ENCODE measurements at regions not wholly inside any gene's neighbourhood (a gene's known extent, or its start where the extent isn't known, plus 50 kb on each side); places are given as distances from the start of the nearest gene placed in this dataset.

GRCh38 chr9:116087751-116088194, 65.8 kb upstream of the PAPPA start:
- no peaks in the 10 kb centered on the region for H3K27me3 Mint-ChIP-seq
- peaks cover 4% of the 10 kb centered on the region for H3K9me3 Mint-ChIP-seq
- H3K4me3 Mint-ChIP-seq: no peak overlapping the region
- no peaks in the 10 kb centered on the region for H3K36me3 Mint-ChIP-seq
- H3K27ac Mint-ChIP-seq: no peak overlapping the region
- no peak for ATAC-seq
- no peaks in the 10 kb centered on the region for H3K4me1 Mint-ChIP-seq

- Mint-ChIP-seq H3K27ac (no peak overlapping the region), H3K9me3 (peaks cover 4% of the 10 kb centered on the region), H3K36me3 (no peaks in the 10 kb centered on the region), H3K4me1 (no peaks in the 10 kb centered on the region), H3K4me3 (no peak overlapping the region), H3K27me3 (no peaks in the 10 kb centered on the region)
- ATAC-seq: no peak
These were observed 65.2 kb upstream of the PAPPA start for GRCh38 chr9:116088396-116088795.

GRCh38 chr9:116090030-116090770, 63.4 kb upstream of the PAPPA start:
- Mint-ChIP-seq H3K9me3 (peaks cover 4% of the 10 kb centered on the region), H3K4me3 (no peak overlapping the region), H3K27ac (no peak overlapping the region), H3K27me3 (no peaks in the 10 kb centered on the region), H3K36me3 (no peaks in the 10 kb centered on the region), H3K4me1 (no peaks in the 10 kb centered on the region)
- ATAC-seq: no peak

DNA sequence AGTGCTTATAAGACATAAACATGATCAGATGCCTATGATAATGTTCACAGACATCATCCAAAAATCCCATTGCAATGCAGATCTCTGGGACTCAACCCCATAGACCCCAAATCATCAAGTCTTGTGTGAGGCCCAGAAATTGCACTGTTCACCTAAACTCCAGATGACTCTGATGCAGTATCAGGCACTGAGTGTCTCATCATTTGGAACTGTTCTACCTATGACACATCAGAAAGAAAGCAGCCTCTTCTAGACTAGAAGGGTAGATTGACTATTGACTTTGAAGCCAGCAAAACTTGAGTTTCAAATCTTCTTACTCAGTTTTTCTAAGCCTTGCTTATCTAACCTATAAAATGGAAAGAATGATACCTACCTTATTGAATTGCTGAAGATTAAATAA, 58.7 kb upstream of the PAPPA start:
- ATAC-seq: no peak
- no peak overlapping the region for H3K27ac Mint-ChIP-seq
- H3K27me3 Mint-ChIP-seq: no peaks in the 10 kb centered on the region
- peaks cover 6% of the 10 kb centered on the region for H3K9me3 Mint-ChIP-seq
- no peaks in the 10 kb centered on the region for H3K4me1 Mint-ChIP-seq
- no peak overlapping the region for H3K4me3 Mint-ChIP-seq
- H3K36me3 Mint-ChIP-seq: no peaks in the 10 kb centered on the region

DNA sequence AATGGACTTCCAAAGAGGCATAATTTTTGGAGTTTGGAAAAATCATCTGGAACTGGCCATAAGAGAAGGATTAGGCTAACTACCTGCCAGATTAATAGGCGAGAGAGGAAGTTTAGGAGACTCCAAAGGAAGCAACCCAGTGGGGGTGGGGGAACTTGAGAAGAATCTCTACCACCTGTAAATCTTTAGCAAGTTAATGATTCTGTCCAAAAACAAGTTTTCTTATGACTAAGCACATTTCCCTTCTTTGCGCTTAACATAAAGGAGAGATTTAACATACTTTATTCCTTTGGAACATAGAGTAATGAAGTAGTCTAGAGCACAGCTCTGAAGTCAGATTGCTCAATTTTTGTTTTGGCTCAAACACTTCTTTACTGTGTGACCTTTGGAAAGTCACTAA, 58.2 kb upstream of the PAPPA start:
- H3K36me3 Mint-ChIP-seq: no peaks in the 10 kb centered on the region
- H3K4me1 Mint-ChIP-seq: no peaks in the 10 kb centered on the region
- no peak overlapping the region for H3K4me3 Mint-ChIP-seq
- no peak overlapping the region for H3K27ac Mint-ChIP-seq
- H3K9me3 Mint-ChIP-seq: peaks cover 6% of the 10 kb centered on the region
- ATAC-seq: no peak
- H3K27me3 Mint-ChIP-seq: no peaks in the 10 kb centered on the region

- H3K9me3 Mint-ChIP-seq: peaks cover 6% of the 10 kb centered on the region
- ATAC-seq: no peak
- H3K4me1 Mint-ChIP-seq: no peaks in the 10 kb centered on the region
- no peaks in the 10 kb centered on the region for H3K27me3 Mint-ChIP-seq
- H3K4me3 Mint-ChIP-seq: no peak overlapping the region
- H3K36me3 Mint-ChIP-seq: no peaks in the 10 kb centered on the region
- H3K27ac Mint-ChIP-seq: no peak overlapping the region
These were observed 57.5 kb upstream of the PAPPA start for GRCh38 chr9:116096046-116096445.

DNA sequence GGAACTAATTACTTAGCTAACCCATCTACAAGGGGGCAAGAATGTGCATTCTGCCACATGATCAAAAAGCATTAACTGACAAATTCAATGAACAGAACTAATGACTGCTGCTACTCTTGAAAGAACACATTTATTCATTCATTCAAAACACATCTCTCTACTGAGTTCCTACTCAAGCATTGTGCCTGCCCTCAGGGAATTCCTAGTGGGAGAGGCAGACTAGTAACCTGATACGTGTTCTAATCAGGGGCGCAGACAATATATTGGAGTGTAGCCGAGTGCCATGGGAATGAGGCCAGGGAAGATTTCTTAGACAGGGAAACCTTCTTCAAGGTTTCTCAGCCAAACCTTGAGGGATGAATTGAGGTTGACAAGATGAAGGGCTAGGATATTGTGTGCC, 56.7 kb upstream of the PAPPA start:
- H3K27me3 Mint-ChIP-seq: no peaks in the 10 kb centered on the region
- no peak for ATAC-seq
- H3K4me1 Mint-ChIP-seq: no peaks in the 10 kb centered on the region
- H3K4me3 Mint-ChIP-seq: no peak overlapping the region
- peaks cover 6% of the 10 kb centered on the region for H3K9me3 Mint-ChIP-seq
- H3K27ac Mint-ChIP-seq: no peak overlapping the region
- no peaks in the 10 kb centered on the region for H3K36me3 Mint-ChIP-seq

DNA sequence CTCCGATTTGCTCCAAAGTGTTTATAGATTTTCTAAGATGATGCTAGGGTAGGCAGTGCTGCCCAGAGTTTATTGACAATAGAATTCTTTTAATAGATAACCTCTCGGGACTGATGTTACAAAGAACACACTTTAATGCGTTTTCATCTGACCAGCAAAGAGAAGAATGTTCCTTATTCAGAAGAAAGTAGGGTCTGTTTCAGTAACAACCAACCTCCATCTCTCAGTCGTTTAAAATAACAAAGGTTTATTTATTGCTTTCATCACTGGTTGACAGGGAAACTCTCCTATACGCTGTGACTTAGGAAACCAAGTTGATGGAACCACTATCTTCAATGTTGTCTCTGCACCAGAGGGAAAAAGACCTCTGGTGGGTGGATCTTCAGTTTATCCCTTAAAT, 55.1 kb upstream of the PAPPA start:
- Mint-ChIP-seq H3K9me3 (peaks cover 6% of the 10 kb centered on the region), H3K4me3 (no peak overlapping the region), H3K36me3 (no peaks in the 10 kb centered on the region), H3K27ac (no peak overlapping the region), H3K27me3 (no peaks in the 10 kb centered on the region), H3K4me1 (no peaks in the 10 kb centered on the region)
- no peak for ATAC-seq

DNA sequence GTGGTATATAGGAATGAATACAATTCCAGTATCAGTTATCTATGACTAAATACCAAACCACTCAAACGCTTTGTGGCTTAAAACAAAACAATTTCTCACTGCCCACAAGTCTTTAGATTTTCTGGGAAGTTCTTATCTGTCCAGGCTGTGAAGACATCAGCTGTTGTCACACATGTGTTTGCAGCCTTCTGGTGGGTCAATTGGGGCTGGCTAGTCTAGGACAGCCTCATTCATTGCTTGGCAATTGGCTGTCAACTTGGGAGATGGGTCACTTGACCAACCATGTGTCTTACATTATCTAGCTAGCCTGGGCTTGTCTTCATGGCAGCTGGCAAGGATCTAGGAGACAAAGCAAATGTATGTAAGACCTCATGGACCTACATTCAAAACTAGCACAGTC, 53.8 kb upstream of the PAPPA start:
- H3K4me1 Mint-ChIP-seq: no peaks in the 10 kb centered on the region
- H3K4me3 Mint-ChIP-seq: no peak overlapping the region
- H3K36me3 Mint-ChIP-seq: no peaks in the 10 kb centered on the region
- peaks cover 6% of the 10 kb centered on the region for H3K9me3 Mint-ChIP-seq
- H3K27ac Mint-ChIP-seq: no peak overlapping the region
- no peak for ATAC-seq
- no peaks in the 10 kb centered on the region for H3K27me3 Mint-ChIP-seq

DNA sequence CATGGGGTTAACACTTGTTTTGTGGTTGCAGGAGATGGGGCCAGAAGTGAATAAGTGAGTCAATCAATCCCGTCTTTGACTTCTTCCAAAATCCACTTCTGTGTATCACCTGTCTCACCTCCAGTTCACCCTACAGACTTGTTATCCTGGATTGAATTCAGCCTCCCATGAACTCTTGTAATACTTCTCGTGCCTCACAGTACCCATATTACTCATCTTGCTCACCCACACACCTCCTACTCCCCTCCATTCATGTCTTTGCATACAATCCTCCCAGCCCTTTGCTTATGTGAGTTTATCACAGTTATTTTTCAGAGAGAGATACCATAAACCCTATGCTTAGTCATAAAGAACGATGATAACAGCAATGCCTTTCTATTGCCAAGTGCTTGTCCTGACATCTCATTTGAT, 52.9 kb upstream of the PAPPA start:
- no peaks in the 10 kb centered on the region for H3K27me3 Mint-ChIP-seq
- H3K4me1 Mint-ChIP-seq: no peaks in the 10 kb centered on the region
- no peaks in the 10 kb centered on the region for H3K36me3 Mint-ChIP-seq
- ATAC-seq: no peak
- no peak overlapping the region for H3K4me3 Mint-ChIP-seq
- H3K9me3 Mint-ChIP-seq: peaks cover 6% of the 10 kb centered on the region
- H3K27ac Mint-ChIP-seq: no peak overlapping the region

DNA sequence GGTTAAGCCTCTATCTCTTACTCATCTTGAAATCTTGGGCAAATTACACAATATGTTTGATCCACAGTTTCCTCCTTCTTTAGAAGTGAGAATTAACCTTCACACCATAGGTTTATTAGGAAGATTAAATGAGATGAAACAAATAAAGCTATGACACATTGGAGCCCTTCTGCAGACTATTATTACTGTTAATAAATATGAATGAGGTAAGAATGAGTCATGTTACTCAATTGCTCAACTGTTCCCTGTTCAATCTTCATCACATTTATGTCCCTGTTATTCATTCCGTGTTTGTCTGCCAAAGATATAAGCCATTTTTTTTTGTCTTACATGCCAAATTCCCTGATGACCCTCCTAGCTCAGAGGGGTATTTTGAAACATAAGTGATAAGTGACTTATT, 52.1 kb upstream of the PAPPA start:
- H3K9me3 Mint-ChIP-seq: peaks cover 6% of the 10 kb centered on the region
- no peaks in the 10 kb centered on the region for H3K4me1 Mint-ChIP-seq
- H3K27me3 Mint-ChIP-seq: no peaks in the 10 kb centered on the region
- no peak overlapping the region for H3K27ac Mint-ChIP-seq
- no peak for ATAC-seq
- H3K36me3 Mint-ChIP-seq: no peaks in the 10 kb centered on the region
- H3K4me3 Mint-ChIP-seq: no peak overlapping the region

GRCh38 chr9:116102596-116102995, 51.0 kb upstream of the PAPPA start:
- no peaks in the 10 kb centered on the region for H3K27me3 Mint-ChIP-seq

More at GRCh38 chr9:116102596-116102995, 51.0 kb upstream of the PAPPA start:
- H3K9me3 Mint-ChIP-seq: peaks cover 6% of the 10 kb centered on the region
- ATAC-seq: no peak
- H3K36me3 Mint-ChIP-seq: no peaks in the 10 kb centered on the region
- no peak overlapping the region for H3K4me3 Mint-ChIP-seq
- no peak overlapping the region for H3K27ac Mint-ChIP-seq
- H3K4me1 Mint-ChIP-seq: no peaks in the 10 kb centered on the region

Data from stimulated activated memory B cell treated with anti-CD40 and anti-IgM and Interleukin-4, amounts not matched to agents 10 μg/mL and 1 μg/mL and 100 μg/mL, for 72 hours (primary cell).